GM18511 (cell line): ENCODE measurements at regions not wholly inside any gene's neighbourhood (a gene's known extent, or its start where the extent isn't known, plus 50 kb on each side); places are given as distances from the start of the nearest gene placed in this dataset.

ENCODE experiments used
- ATAC-seq: cut with Tn5 transposase; IDR thresholded peaks from one replicate; pipeline ENCODE4 v1.9.1; 2021; ENCODE audit warnings: mild to moderate bottlenecking, moderate library complexity; ENCODE audit not compliant: unreplicated experiment

- no peak for ATAC-seq
These were observed 1187.6 kb downstream of the SI start for GRCh38 chr3:163890661-163891060.

GRCh38 chr3:163879172-163879571, 1199.1 kb downstream of the SI start:
- ATAC-seq = no peak

GRCh38 chr3:163878396-163878795, 1199.9 kb downstream of the SI start:
- ATAC-seq = no peak

DNA sequence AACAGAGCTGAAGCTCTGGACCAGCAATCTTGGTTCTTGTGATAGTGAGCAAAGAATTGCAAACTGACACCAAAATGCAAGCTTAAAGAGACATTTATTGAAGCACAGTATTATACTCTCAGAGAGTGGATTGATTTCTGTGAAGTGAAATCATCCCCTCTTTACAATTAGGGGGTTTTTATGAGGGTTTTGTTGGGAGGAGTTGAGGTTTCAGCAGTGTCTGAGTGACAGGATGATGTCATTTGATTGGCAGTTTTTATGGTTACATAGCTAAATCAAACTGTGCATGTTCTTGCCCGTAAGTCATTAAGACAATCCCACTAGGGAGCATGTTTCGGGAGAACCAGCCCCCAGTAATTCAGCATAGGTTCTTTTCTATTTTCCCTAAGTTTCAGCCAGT, 1200.5 kb downstream of the SI start:
- ATAC-seq = no peak

DNA sequence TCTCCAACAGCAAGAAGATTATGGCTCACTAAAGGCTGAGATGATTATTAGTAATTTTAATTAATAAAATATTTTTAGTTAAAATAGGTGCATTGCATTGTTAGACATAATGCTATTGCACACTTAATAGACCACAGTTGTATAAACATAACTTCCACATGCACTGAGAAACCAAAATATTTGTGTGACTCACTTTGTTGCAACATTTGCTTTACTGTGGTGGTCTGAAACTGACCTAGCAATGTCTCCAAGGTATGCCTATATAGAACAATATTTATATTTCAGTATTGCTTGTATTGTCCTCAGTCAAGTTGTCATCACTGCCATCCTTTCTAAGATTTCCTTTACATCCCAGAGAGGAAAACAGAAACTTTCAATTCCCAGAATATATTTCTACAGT, 1215.2 kb downstream of the SI start:
- ATAC-seq = no peak

- ATAC-seq = no peak
These were observed 1226.1 kb downstream of the SI start for GRCh38 chr3:163852233-163852632.

GRCh38 chr3:163838769-163839168, 1239.5 kb downstream of the SI start:
- ATAC-seq = no peak

DNA sequence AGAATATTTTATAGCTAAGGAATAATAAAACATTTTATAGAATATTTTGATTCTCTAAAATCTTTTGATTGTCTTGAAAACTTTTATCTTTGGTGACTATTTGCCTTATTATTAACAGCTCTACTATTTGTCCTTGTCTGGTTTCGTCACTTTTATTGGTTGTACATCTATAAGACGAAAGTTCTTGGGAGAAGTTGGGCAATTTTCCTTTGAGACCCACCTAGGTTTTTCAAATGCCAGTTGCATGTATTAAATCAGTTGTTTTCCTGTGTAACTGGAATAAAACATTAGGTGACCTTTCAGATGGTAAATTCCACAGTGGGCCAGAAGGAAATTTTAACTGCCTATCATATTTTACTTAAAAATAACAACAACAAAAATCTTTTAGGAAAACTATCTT, 1245.7 kb downstream of the SI start:
- ATAC-seq = no peak

DNA sequence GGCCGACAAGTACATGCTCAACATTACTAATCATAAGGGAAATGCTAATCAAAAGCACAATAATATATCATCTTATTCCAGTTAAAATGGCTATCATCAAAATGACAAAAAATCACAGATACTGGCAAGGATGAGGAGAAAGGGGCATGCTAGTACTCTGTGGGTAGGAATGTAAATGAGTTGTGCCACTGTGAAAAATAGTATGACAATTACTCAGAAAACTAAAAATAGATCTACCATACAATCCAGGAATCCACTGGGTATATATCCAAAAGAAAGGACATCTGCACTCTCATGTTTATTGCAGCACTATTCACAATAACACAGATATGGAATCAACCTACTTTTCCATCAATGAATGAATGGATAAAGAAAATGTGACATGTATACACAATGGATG, 1256.5 kb downstream of the SI start:
- ATAC-seq = no peak

DNA sequence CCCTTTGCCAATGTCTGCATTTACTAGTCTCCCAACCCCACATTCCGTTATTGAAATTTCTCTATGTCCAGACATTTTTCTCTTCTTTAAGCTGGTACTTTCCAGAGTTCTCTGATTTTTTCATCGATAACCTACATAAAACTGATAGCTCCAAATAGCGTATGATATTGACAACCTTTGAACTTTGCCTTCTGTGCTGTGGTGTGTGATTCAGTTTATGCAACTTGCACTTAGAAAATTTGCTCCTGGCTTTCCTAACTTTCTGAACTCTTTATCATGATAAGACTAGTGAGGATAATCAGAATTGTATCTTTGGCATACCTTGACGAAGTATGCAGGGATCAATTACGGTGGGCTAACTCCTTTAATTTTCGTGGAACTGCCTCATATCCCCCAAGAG, 1261.3 kb downstream of the SI start:
- ATAC-seq = no peak

GRCh38 chr3:163813935-163814334, 1264.4 kb downstream of the SI start:
- ATAC-seq = no peak

DNA sequence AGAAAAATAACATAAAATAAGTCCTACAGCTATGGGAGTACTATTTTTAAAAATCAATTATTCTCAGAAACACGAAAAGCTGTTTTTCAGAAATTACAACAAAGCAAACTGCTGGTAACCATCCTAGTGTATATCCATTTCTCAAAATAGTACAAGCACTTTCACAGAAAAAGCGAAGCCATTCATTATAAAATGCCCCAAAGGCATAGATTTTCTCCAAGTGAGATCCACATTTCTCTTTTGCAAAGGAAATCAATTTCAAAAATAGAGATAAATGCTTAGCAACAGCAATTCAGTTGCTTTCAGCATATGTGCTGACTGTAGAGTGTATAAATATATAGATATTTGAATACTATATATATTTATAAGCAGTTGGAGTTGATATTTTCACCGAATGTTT, 1266.3 kb downstream of the SI start:
- ATAC-seq = no peak

GRCh38 chr3:163809540-163809993, 1268.7 kb downstream of the SI start:
- ATAC-seq = peak; percentile 66

- no peak for ATAC-seq
These were observed 1291.9 kb downstream of the SI start for GRCh38 chr3:163786416-163786815.

DNA sequence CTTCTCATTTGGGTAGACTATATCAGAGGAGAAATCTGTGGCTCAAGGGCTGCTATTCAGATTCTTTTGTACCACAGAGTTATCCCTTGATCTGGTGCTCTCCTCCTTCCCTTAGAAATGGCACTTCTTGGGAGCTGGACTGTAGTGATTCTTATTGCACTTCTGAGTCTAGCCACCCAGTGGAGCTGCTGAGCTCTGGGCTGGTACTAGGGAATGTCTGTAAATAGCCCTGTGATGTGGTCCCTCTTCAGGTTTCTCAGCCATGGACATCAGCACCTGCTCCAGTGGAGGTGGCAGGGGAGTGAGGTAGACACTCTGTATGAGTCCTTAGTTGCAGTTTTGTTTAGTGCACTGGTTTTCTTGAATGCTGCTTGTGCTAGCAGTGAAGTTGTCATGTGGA, 1292.6 kb downstream of the SI start:
- no peak for ATAC-seq

GRCh38 chr3:163779396-163780344, 1298.6 kb downstream of the SI start:
- no peak for ATAC-seq

GRCh38 chr3:163776743-163777142, 1301.6 kb downstream of the SI start:
- ATAC-seq = no peak

DNA sequence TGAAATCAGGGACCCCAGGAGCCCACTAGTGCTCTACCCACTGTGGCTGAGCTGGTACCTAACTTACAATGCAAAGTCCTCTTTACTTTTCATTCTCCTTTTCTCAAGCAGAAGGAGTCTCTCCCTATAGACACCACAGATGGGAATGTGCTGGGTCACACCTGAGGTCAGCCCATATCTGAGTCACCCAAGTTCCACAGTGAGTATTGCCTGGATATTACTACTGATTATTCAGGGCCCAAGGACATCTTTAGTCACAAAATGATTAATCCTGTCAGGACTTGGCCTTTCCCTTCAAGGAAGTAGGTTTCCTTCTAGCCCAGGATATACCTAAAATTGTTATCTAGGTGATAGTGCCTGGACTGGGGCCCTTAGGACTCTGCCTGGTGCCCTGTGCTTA, 1305.2 kb downstream of the SI start:
- ATAC-seq = no peak

- no peak for ATAC-seq
These were observed 1310.2 kb downstream of the SI start for GRCh38 chr3:163768048-163768447.

DNA sequence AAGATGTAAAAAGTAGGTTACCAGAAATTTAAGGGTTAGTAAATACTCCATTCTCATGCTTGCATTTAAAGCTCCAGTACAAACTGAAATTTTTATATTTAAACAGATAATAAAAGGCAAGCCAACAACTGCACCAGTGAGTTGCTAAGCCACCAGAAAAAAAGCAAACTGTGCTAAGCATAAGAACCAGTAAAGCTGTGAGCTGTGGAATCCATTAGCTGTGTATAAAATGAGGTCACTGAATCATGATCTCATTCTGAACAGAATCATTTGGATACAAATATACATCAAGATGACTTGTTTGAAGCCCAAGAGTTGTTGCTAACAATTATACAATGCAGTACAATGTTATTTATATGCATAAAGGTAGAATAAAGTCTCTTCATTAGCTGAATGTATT, 1312.2 kb downstream of the SI start:
- no peak for ATAC-seq

DNA sequence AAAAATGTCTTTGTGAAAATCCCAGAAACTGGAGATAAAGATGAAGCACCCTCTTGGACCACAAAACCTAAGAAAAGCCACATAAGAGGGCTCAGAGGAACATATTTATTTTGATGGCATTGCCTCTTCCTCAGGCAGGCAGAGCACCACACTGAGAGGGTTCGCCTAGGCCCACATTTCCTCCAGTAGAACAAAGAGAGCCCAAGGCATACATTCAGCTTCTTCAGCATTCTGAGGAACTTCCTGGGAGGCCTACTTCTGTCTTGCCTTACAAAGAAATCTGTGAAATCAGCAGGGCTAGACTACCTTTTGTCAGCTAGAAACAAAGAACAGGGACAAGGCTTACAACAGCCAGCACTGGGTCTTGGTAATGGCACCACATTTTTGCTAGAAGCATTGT, 1325.3 kb downstream of the SI start:
- ATAC-seq = no peak

DNA sequence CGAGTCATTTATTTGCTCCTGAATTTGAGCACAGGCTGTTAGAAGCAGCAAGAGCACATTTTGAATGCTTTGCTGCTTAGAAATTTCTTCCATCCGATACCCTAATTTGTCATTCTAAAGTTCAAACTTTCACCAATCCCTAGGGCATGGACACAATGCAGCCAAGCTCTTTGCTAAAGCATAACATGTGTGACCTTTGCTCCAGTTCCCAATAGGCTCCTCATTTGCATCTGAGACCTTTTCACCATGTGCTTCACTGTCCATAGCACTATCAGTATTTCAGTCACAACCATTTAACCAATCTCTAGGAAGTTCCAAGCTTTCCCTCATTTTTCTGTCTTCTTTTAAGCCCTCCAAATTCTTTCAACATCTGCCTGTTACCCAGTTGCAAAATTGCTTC, 1333.1 kb downstream of the SI start:
- no peak for ATAC-seq

GRCh38 chr3:163735394-163735793, 1342.9 kb downstream of the SI start:
- no peak for ATAC-seq
